OCI-LY3 (cell line): ENCODE measurements at regions not wholly inside any gene's neighbourhood (a gene's known extent, or its start where the extent isn't known, plus 50 kb on each side); places are given as distances from the start of the nearest gene placed in this dataset.

ENCODE experiments used
- EZH2phosphoT487 ChIP-seq: fragments of 200-600 bp; shearing (Covaris generic); IDR thresholded peaks from 2 replicates; pipeline ENCODE4 v1.6.1; 2018; ENCODE audit warnings: antibody characterized with exemption, mixed run types, low read depth
- TF ChIP-seq, protein P1 (sequence below): fragments of 200-600, 300-600 bp; sonication (generic); IDR thresholded peaks from 2 replicates; pipeline ENCODE4 v1.5.1; 2014; ENCODE audit warnings: antibody characterized with exemption, low read length, low read depth

DNA sequence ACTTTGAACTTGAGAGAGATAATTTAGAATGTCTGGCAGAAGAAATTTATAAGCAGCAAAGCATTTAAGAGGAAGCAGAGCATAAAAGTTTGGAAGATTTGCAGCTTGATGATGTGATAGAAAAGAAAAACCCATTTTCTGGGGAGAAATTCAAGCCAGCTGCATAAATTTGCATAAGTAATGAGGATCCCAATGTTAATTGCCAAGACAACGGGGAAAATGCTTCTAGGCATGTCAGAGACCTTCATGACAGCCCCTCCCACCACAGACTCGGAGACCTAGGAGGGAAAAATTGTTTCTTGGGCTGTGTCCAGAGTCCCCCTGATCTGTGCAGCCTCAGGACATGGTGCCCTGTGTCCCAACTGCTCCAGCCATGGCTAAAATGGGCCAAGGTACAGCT is 263.6 kb upstream of the POT1 start:
- TF ChIP-seq, protein P1, sequence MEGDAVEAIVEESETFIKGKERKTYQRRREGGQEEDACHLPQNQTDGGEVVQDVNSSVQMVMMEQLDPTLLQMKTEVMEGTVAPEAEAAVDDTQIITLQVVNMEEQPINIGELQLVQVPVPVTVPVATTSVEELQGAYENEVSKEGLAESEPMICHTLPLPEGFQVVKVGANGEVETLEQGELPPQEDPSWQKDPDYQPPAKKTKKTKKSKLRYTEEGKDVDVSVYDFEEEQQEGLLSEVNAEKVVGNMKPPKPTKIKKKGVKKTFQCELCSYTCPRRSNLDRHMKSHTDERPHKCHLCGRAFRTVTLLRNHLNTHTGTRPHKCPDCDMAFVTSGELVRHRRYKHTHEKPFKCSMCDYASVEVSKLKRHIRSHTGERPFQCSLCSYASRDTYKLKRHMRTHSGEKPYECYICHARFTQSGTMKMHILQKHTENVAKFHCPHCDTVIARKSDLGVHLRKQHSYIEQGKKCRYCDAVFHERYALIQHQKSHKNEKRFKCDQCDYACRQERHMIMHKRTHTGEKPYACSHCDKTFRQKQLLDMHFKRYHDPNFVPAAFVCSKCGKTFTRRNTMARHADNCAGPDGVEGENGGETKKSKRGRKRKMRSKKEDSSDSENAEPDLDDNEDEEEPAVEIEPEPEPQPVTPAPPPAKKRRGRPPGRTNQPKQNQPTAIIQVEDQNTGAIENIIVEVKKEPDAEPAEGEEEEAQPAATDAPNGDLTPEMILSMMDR, result no peak
- no peak for TF ChIP-seq EZH2phosphoT487
